ENCODE measurements at regions not wholly inside any gene's neighbourhood (a gene's known extent, or its start where the extent isn't known, plus 50 kb on each side); places are given as distances from the start of the nearest gene placed in this dataset.

DNA sequence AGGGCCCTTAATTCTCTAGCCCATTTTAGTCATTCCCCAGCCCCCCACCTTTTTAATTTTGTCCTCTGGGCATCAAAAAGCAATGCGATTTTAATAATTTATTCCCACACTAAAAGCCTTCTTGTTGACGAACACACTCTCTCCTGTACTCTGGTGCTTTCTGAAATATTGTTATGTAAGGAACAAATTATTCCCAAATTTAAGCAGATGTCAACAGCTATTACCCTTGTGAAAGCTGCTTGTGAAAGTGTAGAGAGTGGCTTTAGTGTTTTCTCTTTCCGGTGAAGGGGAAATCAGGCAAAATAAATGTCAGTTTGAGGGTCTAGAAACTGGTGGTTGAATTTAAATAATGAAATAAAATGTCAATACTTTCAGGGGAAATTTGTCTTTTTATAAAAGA, 221.2 kb upstream of the CNKSR2 start:
- H3K27ac ChIP-seq, result peak overlapping the region; percentile 50 to 78
- H3K9me3 ChIP-seq, result no peaks in the 10 kb centered on the region
- H3K4me3 ChIP-seq, result no peak overlapping the region
- no peaks in the 10 kb centered on the region for H3K36me3 ChIP-seq
- DNase-seq (ENCODE audit: low spot score), result no peak
- H3K4me1 ChIP-seq, result no peaks in the 10 kb centered on the region
- TF ChIP-seq, protein P1, sequence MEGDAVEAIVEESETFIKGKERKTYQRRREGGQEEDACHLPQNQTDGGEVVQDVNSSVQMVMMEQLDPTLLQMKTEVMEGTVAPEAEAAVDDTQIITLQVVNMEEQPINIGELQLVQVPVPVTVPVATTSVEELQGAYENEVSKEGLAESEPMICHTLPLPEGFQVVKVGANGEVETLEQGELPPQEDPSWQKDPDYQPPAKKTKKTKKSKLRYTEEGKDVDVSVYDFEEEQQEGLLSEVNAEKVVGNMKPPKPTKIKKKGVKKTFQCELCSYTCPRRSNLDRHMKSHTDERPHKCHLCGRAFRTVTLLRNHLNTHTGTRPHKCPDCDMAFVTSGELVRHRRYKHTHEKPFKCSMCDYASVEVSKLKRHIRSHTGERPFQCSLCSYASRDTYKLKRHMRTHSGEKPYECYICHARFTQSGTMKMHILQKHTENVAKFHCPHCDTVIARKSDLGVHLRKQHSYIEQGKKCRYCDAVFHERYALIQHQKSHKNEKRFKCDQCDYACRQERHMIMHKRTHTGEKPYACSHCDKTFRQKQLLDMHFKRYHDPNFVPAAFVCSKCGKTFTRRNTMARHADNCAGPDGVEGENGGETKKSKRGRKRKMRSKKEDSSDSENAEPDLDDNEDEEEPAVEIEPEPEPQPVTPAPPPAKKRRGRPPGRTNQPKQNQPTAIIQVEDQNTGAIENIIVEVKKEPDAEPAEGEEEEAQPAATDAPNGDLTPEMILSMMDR (IDR thresholded peaks at IDR 0.05), result no peak
- no peaks in the 10 kb centered on the region for H3K27me3 ChIP-seq

GRCh38 chrX:21153503-21153902, 220.7 kb upstream of the CNKSR2 start:
- no peak overlapping the region for H3K4me3 ChIP-seq
- no peaks in the 10 kb centered on the region for H3K36me3 ChIP-seq
- H3K27ac ChIP-seq, result peak overlapping the region; percentile 50 to 78
- no peaks in the 10 kb centered on the region for H3K9me3 ChIP-seq
- H3K4me1 ChIP-seq, result no peaks in the 10 kb centered on the region
- TF ChIP-seq, protein P1 (IDR thresholded peaks at IDR 0.05), result no peak
- H3K27me3 ChIP-seq, result no peaks in the 10 kb centered on the region
- peak; percentile 59 for DNase-seq (ENCODE audit: low spot score)

GRCh38 chrX:21155916-21156315, 218.3 kb upstream of the CNKSR2 start:
- Histone ChIP-seq H3K9me3 (no peaks in the 10 kb centered on the region), H3K27me3 (no peaks in the 10 kb centered on the region), H3K36me3 (no peaks in the 10 kb centered on the region), H3K4me1 (no peaks in the 10 kb centered on the region), H3K4me3 (no peak overlapping the region), H3K27ac (no peak overlapping the region)
- TF ChIP-seq, protein P1 (IDR thresholded peaks at IDR 0.05), result no peak
- no peak for DNase-seq (ENCODE audit: low spot score)

DNA sequence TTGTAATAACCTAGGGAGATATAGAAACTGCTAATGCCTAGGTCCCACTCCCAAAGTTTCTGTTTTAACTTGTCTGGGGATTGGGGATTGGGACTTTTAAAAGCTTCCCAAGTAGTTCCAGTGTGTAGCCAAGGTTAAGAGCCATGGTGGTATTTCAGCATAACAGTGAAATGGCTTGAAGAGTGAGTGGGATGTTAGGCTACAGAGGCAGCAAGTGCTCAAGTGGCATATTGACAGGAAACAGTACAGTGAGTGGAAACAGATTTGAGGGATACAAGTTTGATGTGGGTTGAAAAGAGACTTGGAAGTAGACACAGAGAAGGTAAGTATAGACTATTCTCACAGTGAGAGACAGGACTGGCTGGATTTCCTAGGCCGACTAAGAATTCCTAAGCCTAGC, 217.6 kb upstream of the CNKSR2 start:
- Histone ChIP-seq H3K9me3 (no peaks in the 10 kb centered on the region), H3K4me3 (no peak overlapping the region), H3K4me1 (no peaks in the 10 kb centered on the region), H3K27me3 (no peaks in the 10 kb centered on the region), H3K27ac (no peak overlapping the region), H3K36me3 (no peaks in the 10 kb centered on the region)
- no peak for DNase-seq (ENCODE audit: low spot score)
- TF ChIP-seq, protein P1 (IDR thresholded peaks at IDR 0.05), result no peak

DNA sequence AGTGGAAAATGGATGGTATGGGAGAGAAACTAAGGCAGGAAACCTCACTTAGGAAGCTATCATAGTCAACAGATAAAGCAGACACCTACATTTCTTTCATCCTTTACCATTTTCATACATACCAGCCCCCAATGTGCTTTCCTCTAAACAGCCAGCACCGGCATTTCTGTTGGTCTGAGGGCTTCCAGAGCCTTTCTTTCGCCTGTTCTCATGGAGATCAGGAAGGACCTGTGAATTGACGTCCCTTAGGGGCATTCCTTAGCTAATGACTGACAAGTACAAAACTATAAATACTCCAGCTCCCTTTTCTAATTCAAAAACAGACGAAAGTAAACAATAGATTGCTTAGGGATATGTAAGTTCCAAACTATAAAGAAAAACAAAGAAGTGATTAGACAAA, 215.5 kb upstream of the CNKSR2 start:
- TF ChIP-seq, protein P1 (IDR thresholded peaks at IDR 0.05), result no peak
- Histone ChIP-seq H3K4me3 (no peak overlapping the region), H3K9me3 (no peaks in the 10 kb centered on the region), H3K4me1 (no peaks in the 10 kb centered on the region), H3K27ac (no peak overlapping the region), H3K36me3 (no peaks in the 10 kb centered on the region), H3K27me3 (no peaks in the 10 kb centered on the region)
- DNase-seq (ENCODE audit: low spot score), result no peak

- no peak for DNase-seq (ENCODE audit: low spot score)
- Histone ChIP-seq H3K4me3 (no peak overlapping the region), H3K9me3 (no peaks in the 10 kb centered on the region), H3K27ac (no peak overlapping the region), H3K4me1 (no peaks in the 10 kb centered on the region), H3K27me3 (no peaks in the 10 kb centered on the region), H3K36me3 (no peaks in the 10 kb centered on the region)
- TF ChIP-seq, protein P1 (IDR thresholded peaks at IDR 0.05), result no peak
These were observed 207.8 kb upstream of the CNKSR2 start for GRCh38 chrX:21166272-21166982.
